Body of pancreas (tissue), 4 donors: ENCODE measurements at regions not wholly inside any gene's neighbourhood (a gene's known extent, or its start where the extent isn't known, plus 50 kb on each side); places are given as distances from the start of the nearest gene placed in this dataset.

Experiments
- ATAC-seq: fragments of 150-250 bp; one replicate; pipeline ENCODE4 v1.9.1; 2016
- DNase-seq, 4 donors: peaks; one replicate each; pipeline ENCODE4 v3.0.0-alpha.2; 2019
- H3K27ac ChIP-seq, 4 donors: fragments of 200-600 bp; sonication (generic); 1 replicate in 3 of 4; 2 replicates in 1 of 4; pipeline versions ENCODE4 v1.5.1 to v1.6.1; 2016 to 2019; ENCODE audit warnings: mild to moderate bottlenecking in 1 of 4, mixed read lengths in 1 of 4, moderate library complexity in 1 of 4
- H3K27me3 ChIP-seq, 2 donors: fragments of 200-600 bp; sonication (generic); one replicate each; pipeline ENCODE4 v1.6.0; 2016; ENCODE audit warnings: mild to moderate bottlenecking in 1 of 2
- H3K36me3 ChIP-seq, 2 donors: fragments of 200-600 bp; sonication (generic); replicated peaks in 1 of 2; 2 replicates each; pipeline ENCODE4 v1.5.1; 2016; ENCODE audit warnings: low read depth in 2 of 2; ENCODE audit not compliant: insufficient read depth in 1 of 2
- H3K4me1 ChIP-seq: fragments of 200-600 bp; sonication (generic); one replicate; pipeline ENCODE4 v1.6.0; 2016
- H3K4me3 ChIP-seq, 2 donors: fragments of 200-600 bp; sonication (generic); 1 replicate in 1 of 2; 2 replicates in 1 of 2; pipeline ENCODE4 v1.5.1; 2016 to 2019
- H3K9me3 ChIP-seq, 3 donors: fragments of 200-600 bp; sonication (generic); 1 replicate in 2 of 3; 2 replicates in 1 of 3; pipeline ENCODE4 v1.5.1; 2016
- CTCF ChIP-seq, 7 experiments: fragments of 450-650 bp in 4 of 7; fragments of 200-600 bp in 3 of 7; sonication (generic) in 3 of 7; IDR thresholded peaks; one replicate each; pipeline ENCODE4 v1.5.1; 2016 to 2019; ENCODE audit warnings: antibody characterized with exemption in 7 of 7
- POLR2A ChIP-seq, 3 donors: fragments of 450-650 bp; IDR thresholded peaks; one replicate each; pipeline ENCODE4 v1.6.1; 2016; ENCODE audit warnings: antibody characterized with exemption in 3 of 3, mild to moderate bottlenecking in 2 of 3
- WGBS, 2 donors: methylation state at CpG; one replicate each; pipeline ENCODE4 v1.1.5; 2017; 5-methylcytosine and 5-hydroxymethylcytosine counted together
- intact Hi-C: fragments of 100-400 bp; cut with DNase I; formaldehyde crosslinking; loops from one replicate; pipeline ENCODE4 v1.15.1; 2023

DNA sequence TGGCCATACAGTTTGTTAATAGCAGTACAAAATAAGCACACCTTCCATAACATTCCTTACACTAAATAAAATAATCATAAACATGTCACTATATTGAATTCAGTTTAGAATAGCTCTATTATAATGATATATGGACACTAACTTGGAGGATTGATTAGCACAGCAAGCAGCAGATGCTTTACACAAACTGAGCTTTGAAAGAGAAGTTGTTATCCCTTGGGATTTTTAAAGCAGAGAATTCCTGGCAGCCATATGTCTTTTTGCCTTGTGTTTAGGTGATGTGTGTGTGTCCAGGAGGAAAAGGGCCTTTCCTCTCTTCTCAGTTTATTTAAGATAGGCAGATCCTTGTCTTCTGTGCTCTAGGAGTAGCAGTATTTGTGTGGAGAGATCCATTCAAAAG lies 232.2 kb upstream of the GRIN3A start:
- H3K4me1 ChIP-seq: no peaks in the 10 kb centered on the region
- no peaks in the 10 kb centered on the region for H3K27me3 ChIP-seq
- ATAC-seq (no peak), DNase-seq (no peak)
- no peak overlapping the region for H3K27ac ChIP-seq
- intact Hi-C loops: no loop called here
- H3K4me3 ChIP-seq: no peak overlapping the region
- no peak for TF ChIP-seq CTCF (IDR thresholded peaks at IDR 0.05)
- no peak for TF ChIP-seq POLR2A (IDR thresholded peaks at IDR 0.05)
- H3K9me3 ChIP-seq: no peaks in the 10 kb centered on the region
- H3K36me3 ChIP-seq: no peaks in the 10 kb centered on the region

DNA sequence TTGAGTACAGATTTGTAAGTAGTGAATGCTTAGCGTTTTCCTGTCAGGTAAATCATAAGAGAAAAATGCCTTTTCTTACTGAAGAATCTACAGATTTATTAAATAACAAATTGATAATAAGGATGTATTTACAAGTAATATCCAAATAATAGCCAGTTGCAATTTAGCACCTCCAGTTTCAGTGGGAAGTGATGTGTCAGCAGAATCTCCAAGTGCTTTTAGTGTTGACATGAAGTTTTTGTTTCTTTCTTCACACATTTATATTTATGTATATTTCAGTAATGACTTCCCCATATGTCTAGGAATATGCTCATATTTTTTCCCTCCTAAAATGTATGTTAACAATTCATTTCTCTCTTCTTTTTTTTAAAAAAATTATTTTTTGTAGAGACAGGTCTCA lies 229.9 kb upstream of the GRIN3A start:
- WGBS, 2 donors: 83 to 92% methylated on average over 1 of the region's 1 CpG
- TF ChIP-seq POLR2A (IDR thresholded peaks at IDR 0.05) (no peak), CTCF (IDR thresholded peaks at IDR 0.05) (no peak)

DNA sequence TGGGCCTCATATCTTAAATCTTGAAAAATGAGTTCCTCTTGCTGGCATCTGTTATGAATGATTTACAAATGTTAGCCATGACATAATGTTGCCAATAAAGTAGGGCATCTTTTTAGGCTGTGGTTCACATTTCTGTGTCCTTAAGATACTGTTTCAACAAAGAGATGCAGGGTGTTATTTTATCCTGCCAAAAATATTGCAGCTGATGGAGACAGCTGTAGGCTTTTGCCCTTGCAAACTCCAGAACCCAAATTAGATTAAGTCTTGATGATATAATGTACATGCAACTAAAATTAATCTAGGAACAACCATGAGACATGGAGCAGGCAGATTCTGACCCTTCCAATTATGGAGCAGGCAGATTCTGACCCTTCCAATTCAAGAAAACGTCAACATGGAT lies 228.2 kb upstream of the GRIN3A start:
- TF ChIP-seq POLR2A (IDR thresholded peaks at IDR 0.05): no peak
- TF ChIP-seq CTCF (IDR thresholded peaks at IDR 0.05): no peak
- DNase-seq (no peak), ATAC-seq (no peak)
- intact Hi-C loops: no loop called here
- 40 to 48% methylated on average over 1 of the region's 1 CpG for WGBS, 2 donors
- Histone ChIP-seq H3K4me1 (no peaks in the 10 kb centered on the region), H3K36me3 (no peaks in the 10 kb centered on the region), H3K4me3 (no peak overlapping the region), H3K27ac (no peak overlapping the region), H3K27me3 (no peaks in the 10 kb centered on the region), H3K9me3 (no peaks in the 10 kb centered on the region)

More for the DNA sequence above, 229.9 kb upstream of the GRIN3A start:
- Histone ChIP-seq H3K27me3 (no peaks in the 10 kb centered on the region), H3K4me1 (no peaks in the 10 kb centered on the region), H3K27ac (no peak overlapping the region), H3K36me3 (no peaks in the 10 kb centered on the region), H3K9me3 (no peaks in the 10 kb centered on the region), H3K4me3 (no peak overlapping the region)
- intact Hi-C loops: no loop called here
- no peak for ATAC-seq
- DNase-seq: no peak

DNA sequence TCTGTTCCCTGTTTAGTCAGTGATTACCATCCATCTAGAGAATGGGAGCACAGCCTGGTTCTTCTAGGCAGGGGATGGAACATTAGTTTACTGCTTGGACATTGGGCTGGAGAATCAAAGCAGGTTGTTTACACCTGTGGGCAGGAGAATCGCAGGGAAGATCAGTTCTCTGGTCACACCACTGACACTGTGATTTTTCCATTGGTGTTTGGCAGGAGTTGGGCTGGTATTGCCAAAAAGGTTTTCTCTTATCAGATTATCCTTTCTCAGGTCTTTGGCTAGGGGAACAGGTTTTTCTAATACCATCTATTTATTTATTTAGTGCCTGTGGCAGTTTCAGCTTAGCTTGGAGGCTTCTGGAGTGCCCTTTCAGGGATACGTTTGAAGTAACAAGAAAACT lies 219.3 kb upstream of the GRIN3A start:
- no peaks in the 10 kb centered on the region for H3K9me3 ChIP-seq
- no peak for ATAC-seq
- intact Hi-C loops: no loop called here
- H3K4me3 ChIP-seq: no peak overlapping the region
- TF ChIP-seq POLR2A (IDR thresholded peaks at IDR 0.05) (no peak), CTCF (IDR thresholded peaks at IDR 0.05) (no peak)
- 45 to 49% methylated on average over 2 of the region's 2 CpGs for WGBS, 2 donors
- H3K27ac ChIP-seq: no peak overlapping the region
- no peak for DNase-seq
- H3K4me1 ChIP-seq: no peaks in the 10 kb centered on the region
- no peaks in the 10 kb centered on the region for H3K36me3 ChIP-seq
- no peaks in the 10 kb centered on the region for H3K27me3 ChIP-seq

- Histone ChIP-seq H3K4me3 (no peak overlapping the region), H3K9me3 (no peaks in the 10 kb centered on the region), H3K4me1 (no peaks in the 10 kb centered on the region), H3K27ac (no peak overlapping the region), H3K27me3 (no peaks in the 10 kb centered on the region), H3K36me3 (no peaks in the 10 kb centered on the region)
- TF ChIP-seq POLR2A (IDR thresholded peaks at IDR 0.05): no peak
- no peak for TF ChIP-seq CTCF (IDR thresholded peaks at IDR 0.05)
- DNase-seq (no peak), ATAC-seq (no peak)
- intact Hi-C loops: no loop called here
- 38 to 44% methylated on average over 1 of the region's 1 CpG for WGBS, 2 donors
Measured at GRCh38 chr9:101951598-101951997, 213.2 kb upstream of the GRIN3A start.
